ENCODE measurements at regions not wholly inside any gene's neighbourhood (a gene's known extent, or its start where the extent isn't known, plus 50 kb on each side); places are given as distances from the start of the nearest gene placed in this dataset.

GRCh38 chr6:164129218-164129617 lies 714.7 kb downstream of the QKI start:
- TF ChIP-seq CTCF (IDR thresholded peaks at IDR 0.05) (no peak), POLR2A (IDR thresholded peaks at IDR 0.05) (no peak)
